LNCAP (cell line): ENCODE measurements at regions not wholly inside any gene's neighbourhood (a gene's known extent, or its start where the extent isn't known, plus 50 kb on each side); places are given as distances from the start of the nearest gene placed in this dataset.

Experiments used
- CTCF ChIP-seq: fragments of 450-650 bp; IDR thresholded peaks from 2 replicates; pipeline ENCODE4 v1.5.1; 2017; ENCODE audit warnings: mild to moderate bottlenecking

- TF ChIP-seq CTCF, result no peak
Observed at GRCh38 chr22:27518531-27519340, 282.8 kb downstream of the MN1 start.

GRCh38 chr22:27523711-27524110 is 277.8 kb downstream of the MN1 start:
- TF ChIP-seq CTCF, result no peak

DNA sequence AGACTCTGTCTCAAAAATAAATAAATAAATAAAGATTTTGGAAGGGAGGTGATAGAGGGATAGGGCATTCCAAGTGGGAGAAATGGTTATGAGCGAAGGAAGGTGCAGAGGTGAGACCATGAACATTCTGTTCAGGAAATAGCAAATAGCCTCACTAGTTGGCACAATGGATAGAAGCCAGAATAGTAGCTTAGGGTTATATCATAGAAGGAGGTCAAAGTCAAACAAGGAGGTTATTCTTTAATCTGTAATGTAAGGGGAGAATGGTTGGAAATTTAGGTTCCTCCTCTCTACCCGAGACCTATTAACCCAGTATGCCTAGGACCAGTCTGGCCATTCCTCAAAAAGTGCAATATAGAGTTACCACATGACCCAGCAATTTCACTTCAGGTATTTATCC is 275.8 kb downstream of the MN1 start:
- no peak for TF ChIP-seq CTCF

- TF ChIP-seq CTCF, result no peak
Observed at GRCh38 chr22:27526901-27527300, 274.7 kb downstream of the MN1 start.

DNA sequence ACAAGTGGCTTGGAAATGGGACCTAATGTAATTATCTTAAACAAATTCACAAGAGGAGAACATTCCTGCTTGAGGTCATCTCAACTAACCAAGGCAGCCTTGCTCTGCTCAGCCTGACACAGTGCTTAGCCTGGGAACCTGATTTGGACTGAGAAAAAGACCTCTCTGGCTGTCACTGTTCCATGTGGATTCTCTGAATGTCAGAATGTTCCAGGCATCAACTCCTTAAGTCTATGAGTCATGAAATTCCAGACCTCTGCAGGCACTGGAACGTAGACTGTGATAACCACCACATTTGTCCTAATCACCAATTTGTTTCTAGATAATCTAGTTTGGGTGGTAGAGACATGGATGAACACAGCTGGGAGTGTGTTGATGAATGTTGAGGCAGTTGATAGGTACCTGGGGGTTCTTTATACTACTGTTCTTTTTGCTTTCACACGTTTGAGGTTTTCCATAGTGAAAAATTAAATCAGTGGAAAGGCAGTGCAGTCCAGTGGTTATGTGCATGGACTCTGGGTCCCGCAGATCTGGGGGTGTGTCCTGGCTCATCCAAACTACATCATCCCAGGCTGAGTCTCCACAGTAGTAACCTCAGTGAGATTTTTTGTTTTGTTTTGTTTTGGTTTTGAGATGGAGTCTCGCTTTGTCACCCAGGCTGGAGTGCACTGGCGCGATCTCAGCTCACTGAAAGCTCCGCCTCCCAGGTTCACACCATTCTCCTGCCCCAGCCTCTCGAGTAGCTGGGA is 269.6 kb downstream of the MN1 start:
- TF ChIP-seq CTCF, result no peak

- TF ChIP-seq CTCF, result no peak
Observed at GRCh38 chr22:27533105-27533745, 268.3 kb downstream of the MN1 start.

DNA sequence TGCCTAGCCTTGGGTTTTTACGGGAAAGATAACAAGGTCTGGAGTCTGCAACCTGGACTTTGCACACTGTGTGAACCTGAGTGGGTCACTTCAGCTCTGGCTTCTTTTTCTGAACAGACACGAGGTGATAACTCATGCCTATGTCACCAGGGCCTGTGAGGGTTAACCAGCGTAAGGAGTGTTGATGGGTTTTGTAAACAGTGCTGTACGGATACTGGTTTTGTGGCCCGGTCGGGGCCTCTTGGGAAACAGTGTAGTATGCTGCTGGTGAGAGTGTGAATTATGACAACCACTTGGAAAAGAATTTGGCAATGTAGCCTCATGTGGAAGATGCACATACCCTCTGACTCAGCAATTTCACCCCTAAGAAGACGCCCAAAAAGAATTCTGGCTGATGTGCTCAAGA is 266.8 kb downstream of the MN1 start:
- no peak for TF ChIP-seq CTCF
